Bronchial epithelial cell (primary cell): ENCODE measurements at regions not wholly inside any gene's neighbourhood (a gene's known extent, or its start where the extent isn't known, plus 50 kb on each side); places are given as distances from the start of the nearest gene placed in this dataset.

Experiments
- DNase-seq: peaks from one replicate; pipeline ENCODE4 v3.0.0-alpha.2; 2010; ENCODE audit warnings: low read depth
- FAIRE-seq: peaks from 2 replicates; lab custom pipeline; 2011; peaks lifted over from hg19 to GRCh38; lab: Jason Lieb, UNC
- H3K27me3 ChIP-seq: 2 replicates; pipeline ENCODE4 v1.5.1; 2011; ENCODE audit warnings: low read length; ENCODE audit not compliant: control insufficient read depth, insufficient read depth
- H3K36me3 ChIP-seq: 2 replicates; pipeline ENCODE4 v1.5.1; 2011; ENCODE audit warnings: low read length; ENCODE audit not compliant: control insufficient read depth, insufficient read depth
- H3K4me3 ChIP-seq: 2 replicates; pipeline ENCODE4 v1.5.1; 2011; ENCODE audit warnings: mild to moderate bottlenecking, low read depth, low read length, control low read depth
- CTCF ChIP-seq: IDR thresholded peaks from 2 replicates; pipeline ENCODE4 v1.5.1; 2011; ENCODE audit warnings: mild to moderate bottlenecking, moderate library complexity, low read length, control low read depth, inconsistent platforms; ENCODE audit not compliant: insufficient read depth, severe bottlenecking

DNA sequence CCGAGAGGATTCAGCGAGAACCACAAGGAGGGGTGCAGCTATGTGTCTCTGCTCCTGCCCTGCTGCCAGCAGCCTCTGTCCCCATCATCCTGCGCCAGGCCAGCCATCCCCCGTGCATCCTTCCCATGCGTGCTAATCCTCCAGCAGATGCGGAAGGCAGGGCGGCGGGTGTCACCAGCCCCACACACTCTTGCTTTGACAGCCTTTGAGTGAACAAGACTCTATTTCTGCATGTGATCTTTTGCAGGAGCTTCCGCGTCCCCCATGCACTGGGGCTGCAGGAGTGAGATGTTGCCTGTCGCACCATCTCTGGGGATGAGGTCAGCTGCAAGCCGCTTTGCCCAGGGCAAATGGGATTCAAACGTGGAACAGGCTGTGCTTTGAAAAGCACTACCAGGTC lies 58.0 kb upstream of the OLFM1 start:
- no peak for TF ChIP-seq CTCF
- Histone ChIP-seq H3K27me3 (no peaks in the 10 kb centered on the region), H3K36me3 (no peaks in the 10 kb centered on the region), H3K4me3 (no peak overlapping the region)
- DNase-seq, result no peak
- no peak for FAIRE-seq

DNA sequence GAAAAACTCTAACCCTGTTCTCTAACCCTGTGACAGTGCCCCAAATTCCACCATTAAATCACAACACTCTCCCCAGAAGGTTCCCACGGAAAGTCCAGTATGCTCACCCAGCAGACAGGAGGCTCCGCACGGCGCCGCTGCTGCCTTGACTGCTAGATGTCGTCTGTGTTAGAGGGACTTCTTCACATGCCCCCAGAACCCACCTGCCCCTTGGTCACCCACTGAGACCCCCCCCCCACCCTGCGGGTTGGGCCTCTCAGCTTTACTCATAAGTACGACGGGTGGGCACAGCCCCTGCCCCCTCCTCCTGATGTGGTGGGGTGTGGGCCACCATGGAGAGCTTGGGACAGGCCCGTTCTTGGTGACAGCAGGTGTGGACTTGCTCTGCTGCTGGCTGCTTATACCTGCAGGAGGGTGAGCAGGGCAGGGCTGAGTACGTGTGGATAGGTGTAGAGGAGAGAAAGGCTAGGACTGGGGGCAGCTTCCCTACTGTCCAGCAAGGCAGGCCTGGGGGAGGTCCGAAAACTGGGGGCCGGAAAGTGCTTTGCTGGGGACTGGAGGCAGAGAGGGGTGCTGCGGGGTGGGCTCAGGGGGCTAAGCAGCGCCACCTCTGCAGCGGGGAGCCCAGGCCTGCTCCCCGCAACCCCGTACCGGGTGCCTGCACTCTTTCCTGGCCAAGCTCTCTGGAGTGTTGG lies 57.5 kb upstream of the OLFM1 start:
- no peak for TF ChIP-seq CTCF
- Histone ChIP-seq H3K27me3 (no peaks in the 10 kb centered on the region), H3K36me3 (no peaks in the 10 kb centered on the region), H3K4me3 (no peak overlapping the region)
- DNase-seq, result no peak
- no peak for FAIRE-seq

DNA sequence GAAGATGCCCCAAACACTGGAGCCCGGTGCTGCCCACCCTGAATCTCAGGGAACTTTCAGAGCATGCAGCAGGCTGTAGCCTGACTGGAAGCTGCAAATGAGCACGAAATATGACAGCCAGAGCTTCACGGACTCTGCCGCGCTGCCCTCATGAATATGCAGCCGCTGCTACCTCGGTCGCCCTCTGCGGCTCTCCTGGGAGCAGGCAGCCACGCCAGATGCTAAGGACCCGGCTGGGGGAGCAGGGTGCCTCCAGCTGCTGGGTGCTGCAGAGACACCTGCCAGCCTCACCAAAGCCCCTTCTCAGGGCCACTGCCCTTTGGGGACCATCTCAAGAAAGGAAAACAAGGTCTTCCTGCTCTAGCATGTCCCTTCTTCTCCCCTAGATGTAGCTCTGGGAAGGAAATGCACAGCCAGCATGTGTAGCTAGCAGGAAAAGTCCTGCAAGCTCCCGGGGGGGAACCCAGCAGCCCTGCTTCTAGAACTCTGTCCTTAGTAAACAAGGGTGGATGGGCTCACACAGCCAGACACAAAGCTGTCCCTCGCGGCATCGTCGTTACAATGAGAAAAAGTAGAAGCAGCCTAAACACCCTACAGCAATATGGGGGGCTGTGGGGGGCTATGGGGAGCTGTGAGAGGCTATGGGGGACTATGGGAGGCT lies 56.8 kb upstream of the OLFM1 start:
- DNase-seq (no peak), FAIRE-seq (no peak)
- no peaks in the 10 kb centered on the region for H3K27me3 ChIP-seq

DNA sequence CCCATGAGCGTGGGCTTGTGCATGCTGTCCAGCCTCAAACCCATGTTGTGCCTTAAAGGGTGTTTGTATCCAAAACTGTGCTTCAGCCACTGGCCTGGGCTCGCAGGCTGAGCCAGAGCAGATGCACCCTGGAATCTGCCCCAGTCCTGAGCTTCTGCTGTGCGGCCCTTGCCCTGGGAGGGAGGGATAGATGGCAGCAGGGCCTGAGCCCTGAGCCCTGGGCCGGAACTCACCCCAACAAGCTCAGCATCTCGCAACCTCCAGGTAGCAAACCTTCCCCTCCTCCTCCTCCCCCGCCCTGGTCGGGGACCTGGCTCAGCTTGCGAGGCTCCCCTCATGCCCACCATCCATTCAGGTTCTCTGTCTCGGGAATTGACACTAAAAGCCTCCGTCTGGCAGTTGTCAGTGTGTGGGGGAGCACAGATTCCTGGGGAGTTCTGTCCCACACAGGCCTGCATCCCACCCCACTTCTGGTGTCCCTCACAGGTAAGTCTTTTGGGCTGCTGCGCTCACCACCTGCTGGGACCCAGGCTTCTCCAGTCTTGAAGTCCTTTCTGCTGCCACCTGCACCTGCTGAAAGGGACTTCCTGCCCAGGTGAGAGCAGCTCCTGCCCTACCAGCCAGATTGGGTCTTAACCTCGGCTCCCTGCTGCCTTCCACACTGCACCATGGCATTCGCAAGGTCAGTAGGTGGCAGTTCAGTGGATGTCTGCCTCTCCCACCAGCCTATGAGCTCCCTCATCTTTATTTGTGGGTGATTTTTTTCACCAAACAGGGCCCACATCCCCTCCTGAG lies 55.2 kb upstream of the OLFM1 start:
- DNase-seq (no peak), FAIRE-seq (no peak)
- no peak for TF ChIP-seq CTCF
- no peaks in the 10 kb centered on the region for H3K27me3 ChIP-seq
- no peaks in the 10 kb centered on the region for H3K36me3 ChIP-seq
- H3K4me3 ChIP-seq, result no peak overlapping the region

More for the DNA sequence above, 56.8 kb upstream of the OLFM1 start:
- no peak for TF ChIP-seq CTCF
- no peak overlapping the region for H3K4me3 ChIP-seq
- no peaks in the 10 kb centered on the region for H3K36me3 ChIP-seq

DNA sequence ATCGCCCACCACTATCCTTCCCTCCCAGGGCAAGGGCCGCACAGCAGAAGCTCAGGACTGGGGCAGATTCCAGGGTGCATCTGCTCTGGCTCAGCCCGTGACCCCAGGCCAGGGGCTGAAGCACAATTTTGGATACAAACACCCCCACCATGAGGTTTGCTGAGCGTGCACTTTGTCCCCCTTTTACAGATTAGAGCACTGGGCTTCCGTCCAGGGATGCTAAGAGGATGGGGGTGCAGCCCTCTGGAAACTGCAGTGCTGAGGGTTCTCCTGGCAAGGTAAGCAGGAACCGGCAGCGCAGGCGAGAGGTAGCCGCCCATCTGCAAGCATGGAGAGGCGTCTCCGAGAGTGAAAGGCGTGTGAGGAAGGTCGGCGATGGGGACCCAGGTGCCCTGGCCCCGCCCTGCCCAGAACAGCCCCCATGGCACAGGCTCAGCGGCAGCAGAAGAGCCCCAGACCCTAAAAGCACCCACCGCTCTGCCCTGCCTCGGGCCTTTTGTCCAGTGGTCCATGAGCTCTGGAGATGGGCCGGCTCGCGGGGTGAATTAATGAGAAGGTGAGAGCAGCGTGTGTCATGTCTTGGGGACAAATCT lies 54.5 kb upstream of the OLFM1 start:
- H3K4me3 ChIP-seq, result no peak overlapping the region
- no peak for DNase-seq
- H3K27me3 ChIP-seq, result no peaks in the 10 kb centered on the region
- no peaks in the 10 kb centered on the region for H3K36me3 ChIP-seq
- no peak for TF ChIP-seq CTCF
- FAIRE-seq, result no peak
